ENCODE measurements at regions not wholly inside any gene's neighbourhood (a gene's known extent, or its start where the extent isn't known, plus 50 kb on each side); places are given as distances from the start of the nearest gene placed in this dataset.

DNA sequence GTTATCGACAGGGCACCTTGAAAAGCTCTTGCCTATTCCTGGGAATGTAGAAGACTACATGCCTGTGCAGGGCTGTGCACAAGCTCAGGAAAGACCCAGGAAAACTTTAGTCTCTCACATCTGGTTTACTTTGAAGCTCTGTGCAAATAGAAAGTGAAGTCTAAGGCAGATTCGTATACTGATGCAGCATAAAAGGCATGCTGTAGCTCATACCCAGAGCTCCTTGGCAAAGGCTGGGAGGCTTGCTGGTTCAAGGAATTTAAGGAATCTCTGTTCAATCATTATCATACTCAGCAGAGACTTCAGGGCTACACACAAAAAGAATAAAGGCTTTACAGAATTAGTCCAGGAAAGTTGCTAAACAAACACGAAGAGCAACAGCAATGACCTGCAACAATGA lies 192.0 kb downstream of the OTUD1 start:
- WGBS, 2 donors = 51 to 54% methylated on average over 3 of the region's 3 CpGs

DNA sequence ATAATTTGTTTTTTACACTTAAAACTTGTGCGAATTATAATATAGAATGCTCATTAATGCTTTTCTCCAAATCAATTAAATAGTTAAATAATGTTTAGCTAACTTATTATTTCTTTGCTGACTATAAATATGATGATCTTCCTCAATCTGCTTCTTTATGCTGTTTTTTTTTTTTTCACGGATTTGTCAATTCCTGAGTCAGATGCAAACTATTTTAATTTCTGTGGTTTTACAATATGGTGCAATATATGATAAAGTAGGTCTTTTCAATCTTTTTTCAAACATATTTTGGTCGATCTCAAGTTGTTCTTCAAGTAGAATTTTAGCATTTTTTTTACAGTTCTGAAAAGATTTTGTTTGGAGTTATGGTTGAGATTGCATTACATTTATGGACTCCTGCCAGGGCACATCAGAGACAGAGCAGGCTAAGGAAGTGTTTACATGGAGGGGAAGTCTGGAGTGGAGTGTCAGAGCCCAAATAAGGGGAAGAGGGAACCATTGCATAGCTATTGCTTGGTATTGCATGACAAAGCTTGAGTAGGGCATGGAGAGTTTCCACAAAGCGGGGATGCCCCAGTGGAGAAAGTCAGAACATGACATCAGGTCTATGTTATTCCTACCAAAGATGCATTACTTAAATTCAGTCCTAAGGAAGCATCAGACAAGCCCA lies 204.4 kb downstream of the OTUD1 start:
- Histone ChIP-seq H3K9me3 (peaks cover 0 to 7% (median 0%) of the 10 kb centered on the region in 11 donors), H3K4me1 (peaks cover 0 to 5% (median 0%) of the 10 kb centered on the region in 9 donors), H3K27ac (no peak overlapping the region), H3K4me3 (no peak overlapping the region), H3K27me3 (peaks cover 0 to 18% (median 0%) of the 10 kb centered on the region in 7 donors), H3K36me3 (no peaks in the 10 kb centered on the region)
- TF ChIP-seq, protein P1, sequence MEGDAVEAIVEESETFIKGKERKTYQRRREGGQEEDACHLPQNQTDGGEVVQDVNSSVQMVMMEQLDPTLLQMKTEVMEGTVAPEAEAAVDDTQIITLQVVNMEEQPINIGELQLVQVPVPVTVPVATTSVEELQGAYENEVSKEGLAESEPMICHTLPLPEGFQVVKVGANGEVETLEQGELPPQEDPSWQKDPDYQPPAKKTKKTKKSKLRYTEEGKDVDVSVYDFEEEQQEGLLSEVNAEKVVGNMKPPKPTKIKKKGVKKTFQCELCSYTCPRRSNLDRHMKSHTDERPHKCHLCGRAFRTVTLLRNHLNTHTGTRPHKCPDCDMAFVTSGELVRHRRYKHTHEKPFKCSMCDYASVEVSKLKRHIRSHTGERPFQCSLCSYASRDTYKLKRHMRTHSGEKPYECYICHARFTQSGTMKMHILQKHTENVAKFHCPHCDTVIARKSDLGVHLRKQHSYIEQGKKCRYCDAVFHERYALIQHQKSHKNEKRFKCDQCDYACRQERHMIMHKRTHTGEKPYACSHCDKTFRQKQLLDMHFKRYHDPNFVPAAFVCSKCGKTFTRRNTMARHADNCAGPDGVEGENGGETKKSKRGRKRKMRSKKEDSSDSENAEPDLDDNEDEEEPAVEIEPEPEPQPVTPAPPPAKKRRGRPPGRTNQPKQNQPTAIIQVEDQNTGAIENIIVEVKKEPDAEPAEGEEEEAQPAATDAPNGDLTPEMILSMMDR (IDR thresholded peaks at IDR 0.05) = no peak
- intact Hi-C loops (cut with DNase I) = no loop called here
- DNase-seq (peak in 1 of 2 donors; percentile 5), ATAC-seq (peak in 7 of 8 donors; percentile 41 to 78 (median 64))
- 63 to 68% methylated on average over 4 of the region's 4 CpGs for WGBS, 2 donors

More for the DNA sequence above, 192.0 kb downstream of the OTUD1 start:
- Histone ChIP-seq H3K27me3 (no peaks in the 10 kb centered on the region), H3K4me3 (no peak overlapping the region), H3K27ac (no peak overlapping the region), H3K4me1 (no peaks in the 10 kb centered on the region), H3K36me3 (no peaks in the 10 kb centered on the region), H3K9me3 (peaks cover 0 to 40% (median 12%) of the 10 kb centered on the region in 11 donors)
- intact Hi-C loops (cut with DNase I) = no loop called here
- DNase-seq (no peak), ATAC-seq (no peak)
- TF ChIP-seq, protein P1 (IDR thresholded peaks at IDR 0.05) = no peak

DNA sequence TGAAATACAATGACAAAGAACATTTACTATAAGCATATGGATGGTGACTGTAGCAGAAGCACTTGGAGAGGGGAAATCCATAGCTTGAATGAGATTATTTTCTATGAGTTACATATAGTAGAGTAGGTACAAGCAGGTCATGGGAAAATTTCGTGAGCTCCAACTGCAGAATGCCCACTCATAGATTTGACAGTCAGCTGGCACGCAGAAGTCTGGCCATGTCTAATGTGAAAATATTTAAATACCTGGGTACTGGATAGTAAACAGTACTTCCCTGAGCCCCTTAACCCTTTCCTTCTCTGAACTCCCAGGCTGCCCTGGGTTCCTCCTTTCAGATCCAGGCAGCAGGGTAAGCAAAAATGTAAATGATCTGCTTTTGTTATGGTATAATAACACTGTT lies 209.7 kb downstream of the OTUD1 start:
- ATAC-seq = no peak
- Histone ChIP-seq H3K27ac (no peak overlapping the region), H3K27me3 (peaks cover 0 to 35% (median 8%) of the 10 kb centered on the region in 7 donors), H3K9me3 (no peaks in the 10 kb centered on the region), H3K4me3 (no peak overlapping the region), H3K4me1 (peaks cover 0 to 5% (median 0%) of the 10 kb centered on the region in 9 donors), H3K36me3 (no peaks in the 10 kb centered on the region)
- TF ChIP-seq, protein P1 (IDR thresholded peaks at IDR 0.05) = no peak
- WGBS, 2 donors = 76 to 83% methylated on average over 2 of the region's 2 CpGs
- no peak for DNase-seq
- intact Hi-C loops (cut with DNase I) = no loop called here

DNA sequence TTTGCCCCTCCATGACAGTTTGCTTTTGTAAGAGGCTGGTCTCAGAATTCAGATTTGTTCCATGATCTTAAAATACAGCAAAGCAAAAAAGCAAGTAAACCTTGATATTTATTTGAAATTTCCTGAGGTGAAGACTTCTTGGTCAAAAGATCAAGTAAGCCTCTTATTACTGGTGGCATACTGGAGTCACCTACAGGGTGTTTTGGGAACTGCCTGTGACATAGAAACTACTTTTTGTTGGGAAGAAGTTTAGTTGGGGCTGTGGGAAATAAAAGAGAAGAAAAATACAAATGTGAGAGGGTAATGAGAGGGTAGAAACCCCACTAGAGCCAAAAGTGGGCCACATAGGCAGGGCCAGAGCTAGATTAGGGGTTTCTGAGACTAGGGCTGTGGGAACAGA lies 217.9 kb downstream of the OTUD1 start:
- Histone ChIP-seq H3K36me3 (no peaks in the 10 kb centered on the region), H3K27me3 (peaks cover 0 to 15% (median 0%) of the 10 kb centered on the region in 7 donors), H3K4me1 (no peaks in the 10 kb centered on the region), H3K9me3 (no peaks in the 10 kb centered on the region), H3K27ac (no peak overlapping the region), H3K4me3 (no peak overlapping the region)
- ATAC-seq (no peak), DNase-seq (no peak)
- TF ChIP-seq, protein P1 (IDR thresholded peaks at IDR 0.05) = peak in 8 of 9 donors; percentile 9 to 66 (median 50)
- intact Hi-C loops (cut with DNase I) = loop anchor here in 3 of 10 donors (5.0 to 10.0 kb wide), 3 partner anchors 122 to 359 kb away; no protein-coding TSS in a partner anchor

Data from heart right ventricle (tissue), 16 donors.